HG02938 (cell line): ENCODE measurements at regions not wholly inside any gene's neighbourhood (a gene's known extent, or its start where the extent isn't known, plus 50 kb on each side); places are given as distances from the start of the nearest gene placed in this dataset.
"Not testable (repeated sequence)": the region's sequence is repeated elsewhere in the genome, so short reads cannot be mapped to it uniquely, and the experiment has no call there.

Source experiments
- ATAC-seq: cut with Tn5 transposase; IDR thresholded peaks from one replicate; pipeline ENCODE4 v1.9.1; 2021; ENCODE audit warnings: mild to moderate bottlenecking, moderate library complexity; ENCODE audit not compliant: unreplicated experiment

DNA sequence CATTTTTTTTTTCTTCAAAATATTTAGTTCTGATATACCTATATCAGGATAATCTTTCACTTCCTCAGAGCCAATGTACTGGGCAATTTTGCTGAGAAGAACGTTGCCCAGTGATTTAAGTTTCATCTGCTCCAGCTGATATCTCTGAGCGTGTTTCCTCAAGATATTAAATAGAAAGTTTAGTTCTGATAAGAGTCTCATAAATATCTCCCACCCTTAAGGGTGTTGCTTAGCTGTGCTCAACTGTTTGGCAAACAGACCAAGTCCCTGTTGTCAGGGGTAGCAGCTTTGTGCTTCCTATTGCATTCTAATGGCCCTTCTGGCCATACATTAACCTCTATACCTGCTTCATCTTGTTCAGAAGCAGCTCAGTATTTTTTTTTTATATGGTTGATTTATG, 84.7 kb upstream of the GPR141 start:
- no peak for ATAC-seq

DNA sequence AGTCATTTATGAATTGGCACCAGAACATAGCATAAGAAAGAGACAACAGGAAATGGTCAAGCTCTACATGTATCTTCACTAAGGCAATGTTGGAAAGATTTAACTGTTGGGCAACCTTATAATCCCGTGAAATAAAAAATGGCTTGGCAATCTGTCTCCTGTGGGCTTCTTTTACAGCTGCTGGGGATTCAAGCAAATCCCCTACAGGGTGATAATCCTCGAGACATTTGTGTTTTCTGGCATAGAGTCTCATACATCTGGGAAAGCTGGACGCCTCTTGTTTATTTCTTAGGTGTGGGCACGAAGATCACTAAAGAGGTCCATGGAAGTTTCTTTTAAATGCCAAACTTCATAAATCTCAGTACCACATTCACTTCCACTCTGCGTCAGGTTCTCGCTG, 82.2 kb upstream of the GPR141 start:
- no peak for ATAC-seq

GRCh38 chr7:37604078-37604477, 79.5 kb upstream of the GPR141 start:
- ATAC-seq = no peak

DNA sequence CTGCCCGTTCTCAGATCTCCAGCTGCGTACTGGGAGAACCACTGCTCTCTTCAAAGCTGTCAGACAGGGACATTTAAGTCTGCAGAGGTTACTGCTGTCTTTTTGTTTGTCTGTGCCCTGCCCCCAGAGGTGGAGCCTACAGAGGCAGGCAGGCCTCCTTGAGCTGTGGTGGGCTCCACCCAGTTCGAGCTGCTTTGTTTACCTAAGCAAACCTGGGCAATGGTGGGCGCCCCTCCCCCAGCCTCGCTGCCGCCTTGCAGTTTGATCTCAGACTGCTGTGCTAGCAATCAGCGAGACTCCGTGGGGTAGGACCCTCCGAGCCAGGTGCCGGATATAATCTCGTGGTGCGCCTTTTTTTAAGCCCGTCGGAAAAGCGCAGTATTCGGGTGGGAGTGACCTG, 66.2 kb upstream of the GPR141 start:
- not testable (repeated sequence) for ATAC-seq

- ATAC-seq = no peak
These were observed 50.5 kb upstream of the GPR141 start for GRCh38 chr7:37633048-37633447.
